A673 (cell line): ENCODE measurements at regions not wholly inside any gene's neighbourhood (a gene's known extent, or its start where the extent isn't known, plus 50 kb on each side); places are given as distances from the start of the nearest gene placed in this dataset.

Source experiments
- CTCF ChIP-seq: fragments of 300-800, 200-600 bp; sonication (generic); conservative IDR thresholded peaks from 2 replicates; pipeline ENCODE4 v1.5.1; 2017; ENCODE audit warnings: low read depth, mild to moderate bottlenecking, antibody characterized with exemption, low read length, moderate library complexity, mixed read lengths
- EZH2 ChIP-seq: fragments of 200-600 bp; sonication (generic); IDR thresholded peaks from 2 replicates; pipeline ENCODE4 v1.6.1; 2017; ENCODE audit warnings: borderline replicate concordance, low read depth, mild to moderate bottlenecking, mixed read lengths, antibody characterized with exemption, low read length; ENCODE audit not compliant: poor library complexity, severe bottlenecking

GRCh38 chr5:166672431-166672830 is 1619.0 kb upstream of the WWC1 start:
- TF ChIP-seq CTCF (no peak), EZH2 (no peak)
